VCaP (cell line): ENCODE measurements at regions not wholly inside any gene's neighbourhood (a gene's known extent, or its start where the extent isn't known, plus 50 kb on each side); places are given as distances from the start of the nearest gene placed in this dataset.

Experiments used
- H3K27ac ChIP-seq: fragments of 450-650 bp; 2 replicates; pipeline ENCODE4 v1.5.1; 2017
- TF ChIP-seq, protein P1 (sequence below): fragments of 450-650 bp; conservative IDR thresholded peaks from 2 replicates; pipeline ENCODE4 v1.5.1; 2017; ENCODE audit warnings: mild to moderate bottlenecking, moderate library complexity

DNA sequence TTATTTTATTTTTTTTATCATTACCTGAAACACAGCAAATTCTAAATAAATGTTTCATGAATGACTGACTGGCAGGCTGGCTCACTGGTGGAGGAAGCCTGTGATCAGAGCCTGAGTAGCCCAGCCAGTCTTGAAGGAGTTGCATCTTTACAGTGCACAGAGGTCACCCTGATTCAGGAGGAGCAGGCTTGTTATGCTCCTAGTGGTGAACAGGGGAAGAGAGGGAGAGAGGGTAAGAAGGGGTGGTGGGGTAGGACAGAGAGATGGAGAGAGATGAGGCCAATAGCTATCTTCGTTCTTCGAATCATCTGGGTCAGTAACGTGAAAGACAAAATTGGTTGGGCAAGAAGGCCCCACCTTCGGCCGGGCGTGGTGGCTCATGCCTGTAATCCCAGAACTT is 202.6 kb upstream of the MCTP2 start:
- no peak overlapping the region for H3K27ac ChIP-seq
- TF ChIP-seq, protein P1, sequence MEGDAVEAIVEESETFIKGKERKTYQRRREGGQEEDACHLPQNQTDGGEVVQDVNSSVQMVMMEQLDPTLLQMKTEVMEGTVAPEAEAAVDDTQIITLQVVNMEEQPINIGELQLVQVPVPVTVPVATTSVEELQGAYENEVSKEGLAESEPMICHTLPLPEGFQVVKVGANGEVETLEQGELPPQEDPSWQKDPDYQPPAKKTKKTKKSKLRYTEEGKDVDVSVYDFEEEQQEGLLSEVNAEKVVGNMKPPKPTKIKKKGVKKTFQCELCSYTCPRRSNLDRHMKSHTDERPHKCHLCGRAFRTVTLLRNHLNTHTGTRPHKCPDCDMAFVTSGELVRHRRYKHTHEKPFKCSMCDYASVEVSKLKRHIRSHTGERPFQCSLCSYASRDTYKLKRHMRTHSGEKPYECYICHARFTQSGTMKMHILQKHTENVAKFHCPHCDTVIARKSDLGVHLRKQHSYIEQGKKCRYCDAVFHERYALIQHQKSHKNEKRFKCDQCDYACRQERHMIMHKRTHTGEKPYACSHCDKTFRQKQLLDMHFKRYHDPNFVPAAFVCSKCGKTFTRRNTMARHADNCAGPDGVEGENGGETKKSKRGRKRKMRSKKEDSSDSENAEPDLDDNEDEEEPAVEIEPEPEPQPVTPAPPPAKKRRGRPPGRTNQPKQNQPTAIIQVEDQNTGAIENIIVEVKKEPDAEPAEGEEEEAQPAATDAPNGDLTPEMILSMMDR, result no peak

DNA sequence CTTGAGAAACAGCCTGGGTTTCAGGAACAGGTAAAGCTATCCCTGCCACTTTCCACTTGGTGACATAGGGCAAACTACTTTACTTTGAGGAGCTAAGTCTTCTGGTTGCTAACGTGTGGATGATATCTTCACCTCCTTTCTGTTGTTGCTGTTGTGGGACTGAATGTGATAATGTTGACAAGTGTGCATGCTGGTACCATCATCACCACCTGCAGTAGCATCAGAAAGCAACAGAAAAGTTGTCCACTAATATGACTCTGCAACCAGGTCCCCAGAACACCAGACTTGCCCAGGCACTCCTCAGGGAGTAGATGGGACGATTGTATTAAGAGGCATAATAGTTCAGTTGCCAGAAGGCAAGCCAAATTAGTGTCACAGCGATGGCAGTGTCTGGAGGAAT is 203.2 kb upstream of the MCTP2 start:
- TF ChIP-seq, protein P1, result no peak

DNA sequence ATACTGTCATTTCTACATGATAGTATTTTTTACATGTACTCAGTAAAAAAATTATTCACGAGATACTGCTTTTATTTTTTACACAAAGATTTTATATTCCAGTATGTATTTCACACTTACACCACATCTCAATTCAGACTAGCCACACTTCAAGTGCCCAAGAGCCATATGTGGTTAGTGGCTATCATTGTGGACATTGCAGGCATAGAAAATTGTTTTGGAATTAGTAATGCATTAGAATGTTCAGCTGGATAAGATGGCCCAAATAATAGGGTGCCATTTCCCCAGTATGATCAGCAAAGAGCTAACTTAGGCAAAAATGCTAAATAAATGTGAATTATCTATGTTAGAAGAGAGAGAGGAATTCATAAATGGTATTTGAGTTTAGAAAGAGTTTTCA is 203.8 kb upstream of the MCTP2 start:
- TF ChIP-seq, protein P1, result no peak
- no peak overlapping the region for H3K27ac ChIP-seq

More for the DNA sequence above, 203.2 kb upstream of the MCTP2 start:
- H3K27ac ChIP-seq, result no peak overlapping the region

DNA sequence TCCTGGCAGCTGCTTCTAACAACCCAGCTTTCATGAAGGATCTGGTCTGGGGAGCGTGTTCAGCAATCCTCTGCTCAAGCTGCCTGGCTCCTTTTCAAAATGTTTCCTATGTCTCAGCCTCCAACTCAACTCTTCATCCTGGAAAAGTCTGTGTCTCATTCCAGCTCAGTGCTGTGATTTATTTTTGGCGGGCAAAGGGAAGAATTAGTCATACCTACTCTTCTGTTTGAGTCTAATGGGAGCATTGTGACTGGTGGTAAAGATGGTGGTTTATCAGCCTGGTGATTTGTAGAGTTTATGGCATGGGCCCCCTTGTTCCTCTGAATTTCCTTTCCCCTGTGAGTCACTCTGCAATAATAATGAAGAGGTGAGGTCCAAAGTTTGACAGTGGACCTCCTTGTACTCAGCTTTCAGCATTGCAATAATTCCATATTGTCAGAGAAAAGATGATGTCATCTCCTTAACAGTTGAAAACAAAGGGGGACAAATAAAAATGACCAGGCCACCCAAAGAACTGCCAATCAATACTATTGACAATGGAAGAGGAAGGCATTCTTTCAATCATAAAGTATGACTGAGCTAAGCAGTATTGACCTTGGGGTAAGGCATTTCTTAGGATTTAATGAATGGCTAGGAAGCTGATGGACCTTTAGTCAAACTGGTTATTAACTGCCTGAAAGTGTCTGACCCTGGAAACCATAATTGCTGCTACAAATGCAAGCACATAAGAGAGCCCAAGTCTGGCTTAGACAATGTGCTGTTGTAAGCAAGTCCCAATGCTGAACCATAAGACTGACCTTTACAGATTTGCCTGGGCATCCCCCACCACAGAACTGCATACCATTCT is 204.7 kb upstream of the MCTP2 start:
- TF ChIP-seq, protein P1, result no peak
- no peak overlapping the region for H3K27ac ChIP-seq

DNA sequence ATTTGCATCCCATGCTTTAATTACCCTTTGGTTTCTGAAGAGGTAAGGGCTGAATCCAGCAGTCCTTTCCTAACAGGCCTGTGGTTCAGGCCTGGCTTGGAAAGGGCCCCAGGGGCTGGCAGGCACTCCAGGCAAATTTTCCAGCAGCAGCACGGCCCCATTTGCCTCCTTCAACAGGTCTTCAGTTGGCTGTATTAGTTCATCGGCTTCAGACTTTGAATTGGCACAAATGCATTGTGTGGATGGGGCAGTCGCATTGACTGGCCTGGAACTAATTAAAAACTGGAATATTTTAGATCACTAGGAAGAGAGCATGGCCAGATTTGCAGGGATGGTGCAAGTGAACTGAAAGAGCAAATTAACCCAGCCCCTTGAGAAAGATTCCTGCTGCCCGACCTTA is 207.8 kb upstream of the MCTP2 start:
- no peak overlapping the region for H3K27ac ChIP-seq
- TF ChIP-seq, protein P1, result no peak

DNA sequence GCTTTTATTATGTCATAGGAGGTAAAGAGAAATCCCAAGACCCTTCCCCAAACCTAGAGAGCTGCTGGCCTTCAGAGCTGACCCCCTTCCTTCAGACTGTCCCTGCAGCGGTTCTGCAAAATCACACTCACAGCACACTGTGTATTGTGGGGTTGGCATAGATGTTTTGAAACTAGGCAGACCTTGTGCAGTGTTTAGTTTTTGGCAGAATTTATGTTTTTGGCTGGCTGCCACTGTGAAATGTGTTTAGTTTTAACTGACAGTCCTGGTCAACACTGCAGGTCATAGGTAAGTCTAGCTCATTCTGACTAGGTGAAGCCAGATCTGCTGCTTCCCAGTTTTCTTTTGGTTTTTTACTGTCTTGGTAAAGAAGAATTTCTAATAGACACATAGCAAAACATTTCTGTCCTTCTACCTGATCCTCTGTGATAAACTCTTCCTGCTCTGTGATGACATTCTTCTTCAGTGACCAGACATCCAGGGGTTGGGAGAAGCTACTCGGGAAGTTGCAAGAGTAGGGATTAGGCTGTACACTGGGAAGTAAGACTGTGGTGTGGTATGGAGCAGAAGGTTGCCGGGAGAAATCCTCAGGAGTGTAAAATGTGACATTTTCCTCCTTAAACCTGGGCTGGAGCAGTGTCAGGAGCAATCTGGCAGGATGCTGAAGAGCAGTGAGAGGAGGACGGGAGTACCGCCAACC is 209.6 kb upstream of the MCTP2 start:
- H3K27ac ChIP-seq, result peak overlapping the region; percentile 37
- TF ChIP-seq, protein P1, result no peak

DNA sequence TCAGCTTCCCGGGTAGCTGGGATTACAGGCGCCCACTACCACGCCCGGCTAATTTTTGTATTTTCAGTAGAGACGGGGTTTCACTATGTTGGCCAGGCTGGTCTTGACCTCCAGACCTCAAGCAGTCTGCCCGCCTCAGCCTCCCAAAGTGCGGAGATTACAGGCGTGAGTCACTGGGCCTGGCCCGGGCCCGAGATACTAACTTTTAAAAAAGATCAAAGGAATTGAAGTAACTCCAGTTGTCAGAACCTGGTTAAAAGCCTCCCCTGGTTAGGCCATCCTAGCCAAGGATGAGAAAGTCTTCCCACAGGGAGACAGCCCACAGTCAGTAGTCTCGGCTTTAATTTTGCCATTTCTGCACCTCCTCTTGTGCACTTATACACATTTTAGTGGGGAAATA is 212.3 kb upstream of the MCTP2 start:
- H3K27ac ChIP-seq, result no peak overlapping the region
- TF ChIP-seq, protein P1, result no peak
